WTC11 (cell line): ENCODE measurements at regions not wholly inside any gene's neighbourhood (a gene's known extent, or its start where the extent isn't known, plus 50 kb on each side); places are given as distances from the start of the nearest gene placed in this dataset.

Experiments
- ATF2 ChIP-seq: sonication (generic); formaldehyde crosslinking; IDR thresholded peaks from 2 replicates; pipeline ENCODE4 v1.8.1; 2022; ENCODE audit warnings: low read depth, missing genetic modification reagents, borderline replicate concordance
- GABPB1 ChIP-seq: sonication (generic); formaldehyde crosslinking; IDR thresholded peaks from 2 replicates; pipeline ENCODE4 v1.8.1; 2023; ENCODE audit warnings: mild to moderate bottlenecking, missing genetic modification reagents
- GRHL2 ChIP-seq: fragments of 250-450 bp; sonication (Bioruptor Pico); IDR thresholded peaks from 2 replicates; pipeline ENCODE4 v1.8.0; 2022; ENCODE audit warnings: mild to moderate bottlenecking, moderate library complexity; ENCODE audit not compliant: insufficient replicate concordance, severe bottlenecking
- HMGA2 ChIP-seq: fragments of 250-450 bp; sonication (Bioruptor Pico); IDR thresholded peaks from 2 replicates; pipeline ENCODE4 v1.4.0; 2021; ENCODE audit warnings: mild to moderate bottlenecking, moderate library complexity
- IRF2 ChIP-seq: sonication (generic); formaldehyde crosslinking; IDR thresholded peaks from 2 replicates; pipeline ENCODE4 v1.8.0; 2022; ENCODE audit warnings: low read depth, missing genetic modification reagents, borderline replicate concordance
- MYBL2 ChIP-seq: sonication (generic); formaldehyde crosslinking; IDR thresholded peaks from 2 replicates; pipeline ENCODE4 v1.8.1; 2023; ENCODE audit warnings: mild to moderate bottlenecking, moderate library complexity, missing genetic modification reagents
- NFATC4 ChIP-seq: fragments of 250-450 bp; sonication (Bioruptor Pico); IDR thresholded peaks from 2 replicates; pipeline ENCODE4 v1.9.0; 2021; ENCODE audit warnings: mild to moderate bottlenecking
- NFYB ChIP-seq: sonication (generic); formaldehyde crosslinking; conservative IDR thresholded peaks from 2 replicates; pipeline ENCODE4 v1.8.0; 2022; ENCODE audit warnings: low read depth, missing genetic modification reagents
- PRDM15 ChIP-seq: sonication (generic); formaldehyde crosslinking; IDR thresholded peaks from 2 replicates; pipeline ENCODE4 v1.8.0; 2022; ENCODE audit warnings: missing genetic modification reagents
- RELA ChIP-seq: sonication (generic); formaldehyde crosslinking; IDR thresholded peaks from 2 replicates; pipeline ENCODE4 v1.8.1; 2022; ENCODE audit warnings: missing genetic modification reagents, mild to moderate bottlenecking, borderline replicate concordance
- SP1 ChIP-seq: sonication (generic); formaldehyde crosslinking; conservative IDR thresholded peaks from 2 replicates; pipeline ENCODE4 v1.8.1; 2022; ENCODE audit warnings: missing genetic modification reagents
- TCF7 ChIP-seq: sonication (generic); formaldehyde crosslinking; IDR thresholded peaks from 2 replicates; pipeline ENCODE4 v1.8.0; 2022; ENCODE audit warnings: mild to moderate bottlenecking, low read depth, missing genetic modification reagents, moderate library complexity
- USF1 ChIP-seq: sonication (generic); formaldehyde crosslinking; IDR thresholded peaks from 2 replicates; pipeline ENCODE4 v1.8.0; 2022; ENCODE audit warnings: mild to moderate bottlenecking, missing genetic modification reagents
- ZBTB43 ChIP-seq: sonication (generic); formaldehyde crosslinking; IDR thresholded peaks from 2 replicates; pipeline ENCODE4 v1.8.1; 2023; ENCODE audit warnings: mild to moderate bottlenecking, missing genetic modification reagents
- ZMAT4 ChIP-seq: fragments of 250-450 bp; sonication (Bioruptor Pico); IDR thresholded peaks from 2 replicates; pipeline ENCODE4 v1.9.0; 2021; ENCODE audit warnings: mild to moderate bottlenecking
- ZNF232 ChIP-seq: sonication (generic); formaldehyde crosslinking; IDR thresholded peaks from 2 replicates; pipeline ENCODE4 v1.8.0; 2022; ENCODE audit warnings: mild to moderate bottlenecking, missing genetic modification reagents
- ZNF512 ChIP-seq: sonication (generic); formaldehyde crosslinking; IDR thresholded peaks from 2 replicates; pipeline ENCODE4 v1.8.1; 2022; ENCODE audit warnings: missing genetic modification reagents, borderline replicate concordance
- ZNF532 ChIP-seq: fragments of 250-450 bp; sonication (Bioruptor Pico); IDR thresholded peaks from 2 replicates; pipeline ENCODE4 v1.9.0; 2021; ENCODE audit warnings: mild to moderate bottlenecking, borderline replicate concordance
- TF ChIP-seq, protein P1 (sequence below): fragments of 200-600 bp; IDR thresholded peaks from 2 replicates; pipeline ENCODE4 v1.8.0; 2022; ENCODE audit warnings: antibody characterized with exemption
- TF ChIP-seq, protein P2 (sequence below): sonication (generic); formaldehyde crosslinking; conservative IDR thresholded peaks from 2 replicates; pipeline ENCODE4 v1.8.1; 2023; ENCODE audit warnings: mild to moderate bottlenecking, low read depth, missing genetic modification reagents, moderate library complexity

- TF ChIP-seq USF1 (CRISPR knock-in tag) = no peak
- 0 out of 2 replicates have a peak, but pooled peaks have one; percentile 18 for TF ChIP-seq HMGA2
- no peak for TF ChIP-seq MYBL2 (CRISPR knock-in tag)
- no peak for TF ChIP-seq ZMAT4 (CRISPR knock-in tag)
- TF ChIP-seq ZNF512 (CRISPR knock-in tag) = no peak
- no peak for TF ChIP-seq NFYB
- TF ChIP-seq ZBTB43 = peak; percentile 77; the same call in 1 of the 2 replicates
- no peak for TF ChIP-seq ZNF532 (CRISPR knock-in tag)
- no peak for TF ChIP-seq RELA (CRISPR knock-in tag)
- TF ChIP-seq, protein P1, sequence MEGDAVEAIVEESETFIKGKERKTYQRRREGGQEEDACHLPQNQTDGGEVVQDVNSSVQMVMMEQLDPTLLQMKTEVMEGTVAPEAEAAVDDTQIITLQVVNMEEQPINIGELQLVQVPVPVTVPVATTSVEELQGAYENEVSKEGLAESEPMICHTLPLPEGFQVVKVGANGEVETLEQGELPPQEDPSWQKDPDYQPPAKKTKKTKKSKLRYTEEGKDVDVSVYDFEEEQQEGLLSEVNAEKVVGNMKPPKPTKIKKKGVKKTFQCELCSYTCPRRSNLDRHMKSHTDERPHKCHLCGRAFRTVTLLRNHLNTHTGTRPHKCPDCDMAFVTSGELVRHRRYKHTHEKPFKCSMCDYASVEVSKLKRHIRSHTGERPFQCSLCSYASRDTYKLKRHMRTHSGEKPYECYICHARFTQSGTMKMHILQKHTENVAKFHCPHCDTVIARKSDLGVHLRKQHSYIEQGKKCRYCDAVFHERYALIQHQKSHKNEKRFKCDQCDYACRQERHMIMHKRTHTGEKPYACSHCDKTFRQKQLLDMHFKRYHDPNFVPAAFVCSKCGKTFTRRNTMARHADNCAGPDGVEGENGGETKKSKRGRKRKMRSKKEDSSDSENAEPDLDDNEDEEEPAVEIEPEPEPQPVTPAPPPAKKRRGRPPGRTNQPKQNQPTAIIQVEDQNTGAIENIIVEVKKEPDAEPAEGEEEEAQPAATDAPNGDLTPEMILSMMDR = no peak
- no peak for TF ChIP-seq ZNF232 (CRISPR knock-in tag)
- TF ChIP-seq, protein P2, sequence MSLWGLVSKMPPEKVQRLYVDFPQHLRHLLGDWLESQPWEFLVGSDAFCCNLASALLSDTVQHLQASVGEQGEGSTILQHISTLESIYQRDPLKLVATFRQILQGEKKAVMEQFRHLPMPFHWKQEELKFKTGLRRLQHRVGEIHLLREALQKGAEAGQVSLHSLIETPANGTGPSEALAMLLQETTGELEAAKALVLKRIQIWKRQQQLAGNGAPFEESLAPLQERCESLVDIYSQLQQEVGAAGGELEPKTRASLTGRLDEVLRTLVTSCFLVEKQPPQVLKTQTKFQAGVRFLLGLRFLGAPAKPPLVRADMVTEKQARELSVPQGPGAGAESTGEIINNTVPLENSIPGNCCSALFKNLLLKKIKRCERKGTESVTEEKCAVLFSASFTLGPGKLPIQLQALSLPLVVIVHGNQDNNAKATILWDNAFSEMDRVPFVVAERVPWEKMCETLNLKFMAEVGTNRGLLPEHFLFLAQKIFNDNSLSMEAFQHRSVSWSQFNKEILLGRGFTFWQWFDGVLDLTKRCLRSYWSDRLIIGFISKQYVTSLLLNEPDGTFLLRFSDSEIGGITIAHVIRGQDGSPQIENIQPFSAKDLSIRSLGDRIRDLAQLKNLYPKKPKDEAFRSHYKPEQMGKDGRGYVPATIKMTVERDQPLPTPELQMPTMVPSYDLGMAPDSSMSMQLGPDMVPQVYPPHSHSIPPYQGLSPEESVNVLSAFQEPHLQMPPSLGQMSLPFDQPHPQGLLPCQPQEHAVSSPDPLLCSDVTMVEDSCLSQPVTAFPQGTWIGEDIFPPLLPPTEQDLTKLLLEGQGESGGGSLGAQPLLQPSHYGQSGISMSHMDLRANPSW (CRISPR knock-in tag) = no peak
- TF ChIP-seq ATF2 (CRISPR knock-in tag) = no peak
- no peak for TF ChIP-seq IRF2 (CRISPR knock-in tag)
- TF ChIP-seq GRHL2 (CRISPR knock-in tag) = no peak
- no peak for TF ChIP-seq TCF7 (CRISPR knock-in tag)
- no peak for TF ChIP-seq NFATC4 (CRISPR knock-in tag)
- TF ChIP-seq PRDM15 = 0 out of 2 replicates have a peak, but pooled peaks have one; percentile 34
- peak; percentile 56 for TF ChIP-seq SP1 (CRISPR knock-in tag)
- TF ChIP-seq GABPB1 (CRISPR knock-in tag) = no peak
These were observed 200.1 kb upstream of the KBTBD8 start (continued) for GRCh38 chr3:66797889-66798560.
